Vagina (tissue), 2 donors: ENCODE measurements at regions not wholly inside any gene's neighbourhood (a gene's known extent, or its start where the extent isn't known, plus 50 kb on each side); places are given as distances from the start of the nearest gene placed in this dataset.

Experiments used
- CTCF ChIP-seq, 3 experiments: fragments of 450-650 bp in 2 of 3; fragments of 200-600 bp in 1 of 3; sonication (generic) in 1 of 3; IDR thresholded peaks; one replicate each; pipeline ENCODE4 v1.5.1; 2017 to 2019; ENCODE audit warnings: antibody characterized with exemption in 3 of 3, mild to moderate bottlenecking in 2 of 3, moderate library complexity in 2 of 3
- POLR2A ChIP-seq, 2 donors: fragments of 450-650 bp; IDR thresholded peaks; one replicate each; pipeline ENCODE4 v1.6.1; 2017; ENCODE audit warnings: antibody characterized with exemption in 2 of 2, mild to moderate bottlenecking in 2 of 2, moderate library complexity in 2 of 2

- no peak for TF ChIP-seq POLR2A (IDR thresholded peaks at IDR 0.05)
- TF ChIP-seq CTCF (IDR thresholded peaks at IDR 0.05): no peak
Measured at GRCh38 chr4:60780874-60781273, 419.3 kb upstream of the ADGRL3 start.
